HCT116 (cell line): ENCODE measurements at regions not wholly inside any gene's neighbourhood (a gene's known extent, or its start where the extent isn't known, plus 50 kb on each side); places are given as distances from the start of the nearest gene placed in this dataset.
"Not testable (repeated sequence)": the region's sequence is repeated elsewhere in the genome, so short reads cannot be mapped to it uniquely, and the experiment has no call there.

Experiments used
- ATAC-seq: fragments of 200-7000 bp; cut with Tn5 transposase; 2 replicates; pipeline ENCODE4 v1.9.1; 2020; ENCODE audit warnings: mild to moderate bottlenecking, moderate library complexity
- BruUV-seq: library from RNA; stranded (reverse); fragments of 400-500 nt; replicated peaks from 2 replicates; lab custom pipeline; 2021; lab: Mats Ljungman, UMichigan
- CTCF ChIA-PET: fragments of 300-600 bp; sonication (Branson Sonifier 250); formaldehyde crosslinking; loops from one replicate; lab custom pipeline; 2021; ENCODE audit warnings: antibody characterized with exemption; lab: Charles Lee
- POLR2A ChIA-PET: fragments of 300-600, 350-600 bp; sonication (Branson Sonifier 250); formaldehyde crosslinking; loops from one replicate; lab custom pipeline; 2021; ENCODE audit warnings: antibody characterized with exemption; lab: Charles Lee
- RAD21 ChIA-PET, 2 experiments: fragments of 300-600 bp; sonication (Branson Sonifier 250); formaldehyde crosslinking; loops; one replicate each; lab custom pipeline; 2023; ENCODE audit warnings: low total read pairs in 2 of 2; ENCODE audit not compliant: uncharacterized antibody in 2 of 2, unreplicated experiment in 2 of 2, low non-redundant PET in 1 of 2; lab: Charles Lee
- DNase-seq: peaks from one replicate; pipeline ENCODE4 v3.0.0-alpha.2; 2010; ENCODE audit warnings: low read depth, low spot score
- H2AFZ ChIP-seq: fragments of 200-600 bp; shearing (Covaris generic), sonication (generic); 2 replicates; pipeline ENCODE4 v1.6.1; 2017; ENCODE audit warnings: low read depth, mixed run types, mixed read lengths, antibody characterized with exemption, low read length; ENCODE audit not compliant: poor library complexity, severe bottlenecking
- H3K27ac ChIP-seq: 2 replicates; pipeline ENCODE4 v1.5.1; 2012; ENCODE audit warnings: low read depth, low read length
- H3K27me3 ChIP-seq: fragments of 200-600 bp; sonication (generic); 2 replicates; pipeline ENCODE4 v1.6.1; 2016; ENCODE audit warnings: mixed run types, low read length, mixed read lengths; ENCODE audit not compliant: insufficient read depth
- H3K36me3 ChIP-seq, 2 experiments: fragments of 200-500 bp in 1 of 2; fragments of 200-600 bp in 1 of 2; sonication (Bioruptor generic) in 1 of 2; sonication (generic) in 1 of 2; 2 replicates each; pipeline versions ENCODE4 v1.5.1 to v1.6.1; 2014 to 2016; ENCODE audit warnings: low read length in 2 of 2, inconsistent platforms in 1 of 2, mixed read lengths in 1 of 2, mixed run types in 1 of 2; ENCODE audit not compliant: insufficient read depth in 2 of 2, control insufficient read depth in 1 of 2
- H3K4me1 ChIP-seq, 2 experiments: fragments of 200-600 bp in 1 of 2; sonication (generic) in 1 of 2; 2 replicates each; pipeline versions ENCODE4 v1.5.1 to v1.6.1; 2012 to 2017; ENCODE audit warnings: low read length in 2 of 2, inconsistent platforms in 1 of 2, mild to moderate bottlenecking in 1 of 2, mixed read lengths in 1 of 2, mixed run types in 1 of 2, moderate library complexity in 1 of 2; ENCODE audit not compliant: insufficient read depth in 2 of 2, control insufficient read depth in 1 of 2
- H3K4me2 ChIP-seq: fragments of 200-600 bp; sonication (generic); 2 replicates; pipeline ENCODE4 v1.6.1; 2017; ENCODE audit warnings: mixed run types, low read length, mixed read lengths
- H3K4me3 ChIP-seq, 2 experiments: fragments of 200-600 bp in 1 of 2; sonication (generic) in 1 of 2; replicated peaks in 1 of 2; 2 replicates each; pipeline ENCODE4 v1.5.1; 2011 to 2016; ENCODE audit warnings: low read length in 2 of 2, control low read depth in 1 of 2, low read depth in 1 of 2, mild to moderate bottlenecking in 1 of 2, mixed read lengths in 1 of 2, mixed run types in 1 of 2
- H3K79me2 ChIP-seq: fragments of 200-600 bp; sonication (generic); 2 replicates; pipeline ENCODE4 v1.6.1; 2017; ENCODE audit warnings: mild to moderate bottlenecking, mixed run types, low read length, moderate library complexity, mixed read lengths; ENCODE audit not compliant: insufficient read depth
- H3K9ac ChIP-seq: fragments of 200-600 bp; sonication (generic); 2 replicates; pipeline ENCODE4 v1.6.1; 2016; ENCODE audit warnings: low read length, mixed read lengths
- H3K9me2 ChIP-seq: fragments of 200-600 bp; sonication (generic), shearing (Covaris generic); 2 replicates; pipeline ENCODE4 v1.6.1; 2017; ENCODE audit warnings: mixed run types, mild to moderate bottlenecking, moderate library complexity; ENCODE audit not compliant: insufficient read depth
- H3K9me3 ChIP-seq, 2 experiments: fragments of 200-500 bp in 1 of 2; fragments of 200-600 bp in 1 of 2; sonication (Bioruptor generic) in 1 of 2; sonication (generic) in 1 of 2; 2 replicates each; pipeline ENCODE4 v1.6.1; 2014 to 2017; ENCODE audit warnings: low read length in 2 of 2, mixed read lengths in 2 of 2, inconsistent platforms in 1 of 2, low read depth in 1 of 2, mild to moderate bottlenecking in 1 of 2, mixed run types in 1 of 2, moderate library complexity in 1 of 2; ENCODE audit not compliant: control insufficient read depth in 1 of 2, insufficient read depth in 1 of 2
- H4K20me1 ChIP-seq: fragments of 200-600 bp; sonication (generic), shearing (Covaris generic); 2 replicates; pipeline ENCODE4 v1.6.1; 2017; ENCODE audit warnings: mixed run types, mild to moderate bottlenecking, moderate library complexity; ENCODE audit not compliant: insufficient read depth
- ATF3 ChIP-seq: IDR thresholded peaks from 2 replicates; pipeline ENCODE4 v1.6.1; 2012
- CBX3 ChIP-seq: IDR thresholded peaks from 2 replicates; pipeline ENCODE4 v1.6.1; 2012; ENCODE audit warnings: low read depth
- EGR1 ChIP-seq: IDR thresholded peaks from 2 replicates; pipeline ENCODE4 v1.6.1; 2012; ENCODE audit warnings: low read depth
- ELF1 ChIP-seq: IDR thresholded peaks from 2 replicates; pipeline ENCODE4 v1.6.1; 2012; ENCODE audit warnings: low read depth, borderline replicate concordance
- EZH2 ChIP-seq: fragments of 200-600 bp; sonication (generic); IDR thresholded peaks from 2 replicates; pipeline ENCODE4 v1.6.1; 2017; ENCODE audit warnings: antibody characterized with exemption, mixed run types
- FOSL1 ChIP-seq: IDR thresholded peaks from 2 replicates; pipeline ENCODE4 v1.6.1; 2012; ENCODE audit warnings: low read depth
- JUND ChIP-seq: IDR thresholded peaks from 2 replicates; pipeline ENCODE4 v1.6.1; 2012
- POLR2AphosphoS5 ChIP-seq: IDR thresholded peaks from 2 replicates; pipeline ENCODE4 v1.6.1; 2011; ENCODE audit warnings: mild to moderate bottlenecking, low read depth, low read length, moderate library complexity
- REST ChIP-seq: IDR thresholded peaks from 2 replicates; pipeline ENCODE4 v1.6.1; 2012; ENCODE audit warnings: low read depth
- SP1 ChIP-seq: IDR thresholded peaks from 2 replicates; pipeline ENCODE4 v1.6.1; 2012; ENCODE audit warnings: low read depth
- SRF ChIP-seq: IDR thresholded peaks from 2 replicates; pipeline ENCODE4 v1.6.1; 2012; ENCODE audit warnings: low read depth
- YY1 ChIP-seq: IDR thresholded peaks from 2 replicates; pipeline ENCODE4 v1.6.1; 2011; ENCODE audit warnings: low read length, low read depth, moderate library complexity, mild to moderate bottlenecking; ENCODE audit not compliant: insufficient replicate concordance; ENCODE audit errors: extremely low read depth
- ZBTB33 ChIP-seq: IDR thresholded peaks from 2 replicates; pipeline ENCODE4 v1.6.1; 2011; ENCODE audit warnings: mild to moderate bottlenecking, low read length, moderate library complexity; ENCODE audit not compliant: insufficient replicate concordance; ENCODE audit errors: extremely low read depth
- ZFX ChIP-seq: fragments of 450-650 bp; IDR thresholded peaks from 2 replicates; pipeline ENCODE4 v1.6.1; 2017
- ZNF274 ChIP-seq: fragments of 200-500 bp; sonication (Bioruptor generic); IDR thresholded peaks from 2 replicates; pipeline ENCODE4 v1.6.1; 2014; ENCODE audit warnings: mild to moderate bottlenecking, low read depth, low read length, inconsistent platforms
- intact Hi-C: fragments of 100-400 bp; cut with micrococcal nuclease; formaldehyde crosslinking; loops from 2 replicates; pipeline ENCODE4 v1.10.0; 2022

GRCh38 chrX:101785142-101785541, 125.5 kb upstream of the ARMCX2 start (continued):
- TF ChIP-seq EZH2 (no peak), JUND (no peak), POLR2AphosphoS5 (no peak), ATF3 (no peak), YY1 (no peak)
- TF ChIP-seq, all 23 proteins: peak for 0

- H3K9me3 ChIP-seq, intact Hi-C loops, RAD21 ChIA-PET, H3K9ac ChIP-seq, H3K9me2 ChIP-seq, H3K4me2 ChIP-seq, H3K4me1 ChIP-seq, H4K20me1 ChIP-seq, H3K27me3 ChIP-seq, H3K4me3 ChIP-seq, H3K79me2 ChIP-seq, H2AFZ ChIP-seq, CTCF ChIA-PET, ATAC-seq, H3K27ac ChIP-seq, POLR2A ChIA-PET, H3K36me3 ChIP-seq, BruUV-seq, DNase-seq: not testable (repeated sequence)
Observed at GRCh38 chrX:101780421-101780820, 120.8 kb upstream of the ARMCX2 start.

GRCh38 chrX:101774340-101774739, 114.7 kb upstream of the ARMCX2 start:
- POLR2A ChIA-PET: no interaction called here
- no peak for TF ChIP-seq ZNF274
- no peak for TF ChIP-seq FOSL1
- TF ChIP-seq EGR1: no peak
- TF ChIP-seq ELF1: no peak
- TF ChIP-seq SP1: no peak
- no peak for TF ChIP-seq CBX3
- TF ChIP-seq EZH2: no peak
- TF ChIP-seq ZFX: no peak
- no peak for TF ChIP-seq ZBTB33
- no peak for TF ChIP-seq REST
- TF ChIP-seq SRF: no peak

More at GRCh38 chrX:101774340-101774739, 114.7 kb upstream of the ARMCX2 start:
- H3K27ac ChIP-seq: no peak overlapping the region
- H3K27me3 ChIP-seq: no peaks in the 10 kb centered on the region
- RAD21 ChIA-PET: no interaction called here
- CTCF ChIA-PET: no interaction called here
- no peak overlapping the region for H2AFZ ChIP-seq
- DNase-seq (no peak), ATAC-seq (no peak)
- no peak overlapping the region for H3K9ac ChIP-seq
- BruUV-seq: no TSS peak
- H3K4me3 ChIP-seq: no peak overlapping the region
- H3K36me3 ChIP-seq: no peaks in the 10 kb centered on the region
- intact Hi-C loops: no loop called here
- H3K79me2 ChIP-seq: no peaks in the 10 kb centered on the region
- H3K4me1 ChIP-seq: no peaks in the 10 kb centered on the region
- no peaks in the 10 kb centered on the region for H4K20me1 ChIP-seq
- no peaks in the 10 kb centered on the region for H3K9me2 ChIP-seq
- no peak overlapping the region for H3K4me2 ChIP-seq
- no peaks in the 10 kb centered on the region for H3K9me3 ChIP-seq
